Mucosa of descending colon (tissue), 3 donors: ENCODE measurements at regions not wholly inside any gene's neighbourhood (a gene's known extent, or its start where the extent isn't known, plus 50 kb on each side); places are given as distances from the start of the nearest gene placed in this dataset.

Experiments
- ATAC-seq: fragments of 200-7000 bp; cut with Tn5 transposase; one replicate; pipeline ENCODE4 v1.9.1; 2020; ENCODE audit warnings: mild to moderate bottlenecking, moderate library complexity
- DNase-seq, 3 donors: peaks; one replicate each; pipeline ENCODE4 v3.0.0-alpha.2; 2020
- H3K36me3 ChIP-seq: fragments of 200-600 bp; one replicate; pipeline ENCODE4 v1.8.0; 2021; ENCODE audit warnings: low read depth, mild to moderate bottlenecking
- H3K4me1 ChIP-seq: fragments of 200-600 bp; one replicate; pipeline ENCODE4 v1.8.0; 2021; ENCODE audit warnings: low read depth, mild to moderate bottlenecking
- H3K4me3 ChIP-seq: fragments of 200-600 bp; one replicate; pipeline ENCODE4 v1.8.0; 2021; ENCODE audit warnings: mild to moderate bottlenecking
- H3K9me3 ChIP-seq: fragments of 200-600 bp; one replicate; pipeline ENCODE4 v1.8.0; 2021; ENCODE audit warnings: mild to moderate bottlenecking
- CTCF ChIP-seq: fragments of 200-600 bp; IDR thresholded peaks from one replicate; pipeline ENCODE4 v1.8.0; 2022; ENCODE audit warnings: antibody characterized with exemption, mild to moderate bottlenecking
- intact Hi-C, 2 donors: fragments of 100-400 bp; cut with DNase I in 1 of 2; cut with micrococcal nuclease in 1 of 2; formaldehyde crosslinking; loops; one replicate each; pipeline versions ENCODE4 v1.11.0 to v1.11.1; 2022; cut with DNase I, micrococcal nuclease
- donor health status: DM: no; HTN: no; CAD: no; lungs with moderate emphysema.
- donor health status: DM: no; HTN: no; CAD: no.
- donor health status: DM: no; HTN: yes; CAD: no.

- Histone ChIP-seq H3K4me1 (peaks cover 10% of the 10 kb centered on the region), H3K9me3 (no peaks in the 10 kb centered on the region), H3K4me3 (no peak overlapping the region), H3K36me3 (no peaks in the 10 kb centered on the region)
- DNase-seq (no peak), ATAC-seq (no peak)
- intact Hi-C loops = no loop called here
- no peak for TF ChIP-seq CTCF
These were observed 51.8 kb upstream of the HIF1A start for GRCh38 chr14:61643555-61643954.

GRCh38 chr14:61644175-61644574 is 51.1 kb upstream of the HIF1A start:
- intact Hi-C loops = no loop called here
- no peak for DNase-seq
- no peak for ATAC-seq
- Histone ChIP-seq H3K4me3 (no peak overlapping the region), H3K36me3 (no peaks in the 10 kb centered on the region), H3K4me1 (peaks cover 10% of the 10 kb centered on the region), H3K9me3 (no peaks in the 10 kb centered on the region)
- no peak for TF ChIP-seq CTCF

- DNase-seq (no peak), ATAC-seq (no peak)
- Histone ChIP-seq H3K4me1 (peaks cover 10% of the 10 kb centered on the region), H3K36me3 (no peaks in the 10 kb centered on the region), H3K9me3 (no peaks in the 10 kb centered on the region), H3K4me3 (no peak overlapping the region)
- intact Hi-C loops = no loop called here
- TF ChIP-seq CTCF = no peak
These were observed 50.5 kb upstream of the HIF1A start for GRCh38 chr14:61644834-61645233.

DNA sequence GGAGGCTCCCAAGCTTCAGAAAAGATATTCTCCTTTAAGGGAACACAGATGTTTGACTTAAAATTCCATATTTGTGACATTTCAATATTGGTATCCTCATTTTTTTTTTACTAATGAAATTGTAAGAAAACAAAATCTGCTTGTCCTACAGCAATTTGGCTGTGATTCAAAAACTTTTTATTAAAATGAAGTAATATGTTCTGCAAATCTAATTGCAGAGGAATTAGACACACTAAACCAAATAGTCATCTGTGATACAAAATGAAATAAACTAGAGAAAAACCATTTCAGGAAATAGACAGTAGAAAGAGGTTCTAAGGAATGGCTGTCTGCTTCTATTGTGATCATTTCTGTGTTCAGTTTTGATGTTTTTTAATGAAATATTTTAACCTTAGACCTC is 50.1 kb upstream of the HIF1A start:
- DNase-seq = no peak
- no peaks in the 10 kb centered on the region for H3K9me3 ChIP-seq
- H3K36me3 ChIP-seq = no peaks in the 10 kb centered on the region
- intact Hi-C loops = no loop called here
- H3K4me3 ChIP-seq = no peak overlapping the region
- peaks cover 6% of the 10 kb centered on the region for H3K4me1 ChIP-seq
- TF ChIP-seq CTCF = no peak
- no peak for ATAC-seq
